CD4-positive, alpha-beta T cell treated with Interleukin-4 for 1 hour (primary cell): ENCODE measurements at regions not wholly inside any gene's neighbourhood (a gene's known extent, or its start where the extent isn't known, plus 50 kb on each side); places are given as distances from the start of the nearest gene placed in this dataset.

ENCODE experiments used
- DNase-seq, 2 donors: peaks; one replicate each; pipeline ENCODE4 v3.0.0-alpha.2; 2020 to 2022

DNA sequence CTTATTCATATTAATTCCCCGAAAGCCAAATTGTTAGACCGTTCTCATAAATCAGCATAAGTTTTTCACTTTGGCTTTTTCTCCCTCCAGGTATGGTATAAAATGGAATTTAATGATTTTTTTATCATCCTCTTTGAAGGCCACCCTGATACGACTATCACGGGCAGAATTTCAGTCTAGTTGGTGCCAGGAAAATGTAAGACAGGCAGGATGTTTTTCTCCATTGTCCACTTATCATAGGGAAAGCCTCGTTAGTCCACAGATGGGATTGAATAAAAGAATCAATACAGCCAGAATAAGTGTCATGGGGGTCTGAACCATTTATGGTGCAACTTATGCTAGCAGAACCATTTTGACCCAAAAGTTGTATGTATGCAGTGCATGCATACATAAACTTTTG is 566.0 kb upstream of the ARGLU1 start:
- DNase-seq: no peak

DNA sequence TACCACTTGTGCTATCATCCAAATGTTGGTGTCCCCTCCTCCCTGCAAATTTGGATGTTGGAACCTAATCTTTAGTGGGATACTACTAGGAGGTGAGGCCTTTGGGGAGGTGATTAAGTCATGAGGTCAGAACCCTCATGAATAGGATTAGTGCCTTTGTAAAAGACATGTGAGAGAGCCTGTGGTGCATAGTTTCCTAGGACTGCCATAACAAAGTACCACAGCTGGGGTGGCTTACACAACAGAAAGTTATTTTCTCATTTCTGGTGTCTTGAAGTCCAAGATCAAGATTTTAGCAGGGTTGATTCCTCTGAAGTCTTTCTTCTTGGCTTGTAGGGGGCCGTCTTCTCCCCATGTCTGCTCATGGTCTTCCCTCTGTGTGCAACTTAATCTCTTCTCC is 562.6 kb upstream of the ARGLU1 start:
- no peak for DNase-seq

DNA sequence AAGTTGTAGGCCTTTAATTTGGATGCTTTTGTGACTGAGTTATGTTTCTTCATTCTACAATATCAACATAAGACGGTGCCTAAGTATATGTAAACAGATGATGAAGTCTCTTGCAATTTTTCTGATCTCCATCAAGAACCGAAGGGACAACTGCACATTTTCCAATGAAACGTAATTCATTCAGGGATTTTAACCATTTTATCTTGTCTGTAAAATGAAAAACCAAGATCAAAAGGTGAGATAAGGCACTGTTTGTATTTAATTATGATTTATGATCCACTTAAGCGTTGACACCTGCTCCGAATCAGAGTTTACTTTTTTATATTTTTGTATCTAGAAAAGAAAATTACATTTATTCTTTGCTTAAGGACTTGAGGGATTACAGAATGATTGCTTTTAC is 556.8 kb upstream of the ARGLU1 start:
- DNase-seq: no peak

DNA sequence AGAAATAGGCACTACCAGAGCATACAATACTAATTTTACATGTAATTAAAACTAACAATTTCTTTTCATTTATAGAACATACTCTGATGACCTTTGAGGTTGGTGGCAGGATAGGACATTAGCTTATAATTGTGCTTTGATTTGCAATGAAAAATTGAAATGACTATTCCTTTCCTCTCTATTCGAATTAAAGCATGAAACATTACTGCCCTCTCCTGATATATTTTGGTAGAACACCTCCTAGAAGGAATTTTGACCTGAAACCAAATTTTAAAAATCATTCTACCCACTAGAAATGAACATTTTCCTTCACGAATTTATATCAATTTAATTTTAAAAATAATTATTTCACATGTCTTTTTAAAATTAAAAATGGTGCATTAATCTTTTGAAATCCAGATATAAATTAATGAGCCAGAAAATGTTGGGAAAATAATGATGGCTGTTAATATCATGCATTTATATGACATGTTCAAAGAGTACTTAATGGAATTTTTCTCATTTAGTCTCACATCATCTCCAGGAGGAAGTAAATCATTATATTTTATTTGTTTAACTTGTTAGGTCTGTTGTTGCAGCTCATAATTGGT is 556.3 kb upstream of the ARGLU1 start:
- no peak for DNase-seq

DNA sequence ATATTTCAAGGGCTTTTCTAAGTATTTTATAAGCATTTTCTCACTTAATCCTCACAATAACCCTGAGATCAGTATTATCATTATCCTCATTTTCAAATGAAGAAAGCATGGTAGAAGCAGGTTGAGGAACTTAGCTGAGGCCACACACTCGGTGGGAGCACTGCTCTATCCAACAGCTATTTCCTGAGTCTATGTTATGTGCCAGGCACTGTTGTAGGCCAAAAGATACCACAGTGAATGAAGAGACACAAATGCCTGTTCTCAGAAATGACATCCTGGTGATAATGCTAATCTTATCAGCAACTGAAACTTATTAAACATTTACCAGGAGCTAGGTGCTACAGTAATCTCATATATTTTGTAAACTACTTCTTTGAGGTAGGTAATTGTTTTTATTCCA is 553.9 kb upstream of the ARGLU1 start:
- no peak for DNase-seq

DNA sequence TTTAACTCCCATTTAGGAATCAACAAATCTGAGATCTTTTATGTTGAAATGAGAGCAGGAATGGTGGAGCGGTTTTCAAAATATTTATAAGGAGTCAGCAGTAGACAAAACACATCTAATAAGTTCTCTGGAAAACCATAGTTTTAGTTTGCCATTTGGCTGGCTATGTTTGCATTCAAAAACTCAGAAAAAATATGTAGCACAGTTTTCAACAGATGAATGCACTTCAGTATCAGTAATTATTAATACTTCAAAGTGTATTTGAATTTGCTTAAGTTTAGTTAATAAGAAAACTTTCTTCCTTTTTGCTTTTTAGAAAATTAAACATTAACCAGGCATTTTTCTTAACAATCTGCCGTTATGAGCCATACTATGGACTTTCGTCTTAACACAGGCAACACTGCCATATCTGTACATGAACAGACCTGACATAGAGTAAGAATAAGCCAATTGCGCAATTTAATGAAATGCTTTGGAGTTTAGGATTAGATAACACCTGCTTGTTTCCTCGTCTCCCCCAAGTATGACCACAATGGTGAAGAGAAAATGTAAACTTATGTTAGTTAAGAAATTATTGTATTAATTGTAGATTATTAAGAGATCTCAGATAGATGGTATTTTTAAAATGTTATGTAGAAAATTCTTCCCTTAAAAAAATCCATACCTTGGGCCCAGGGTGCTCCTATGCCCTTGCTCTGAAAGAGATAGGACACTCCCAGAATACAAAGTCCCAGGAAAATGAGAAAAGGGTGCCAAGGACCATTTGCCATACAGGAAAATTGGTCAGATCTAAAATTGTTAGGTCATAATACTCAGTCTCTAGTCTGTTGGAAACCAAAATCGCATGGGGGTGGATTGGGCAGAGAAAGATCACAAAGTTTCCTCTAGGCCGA is 552.3 kb upstream of the ARGLU1 start:
- DNase-seq: no peak

DNA sequence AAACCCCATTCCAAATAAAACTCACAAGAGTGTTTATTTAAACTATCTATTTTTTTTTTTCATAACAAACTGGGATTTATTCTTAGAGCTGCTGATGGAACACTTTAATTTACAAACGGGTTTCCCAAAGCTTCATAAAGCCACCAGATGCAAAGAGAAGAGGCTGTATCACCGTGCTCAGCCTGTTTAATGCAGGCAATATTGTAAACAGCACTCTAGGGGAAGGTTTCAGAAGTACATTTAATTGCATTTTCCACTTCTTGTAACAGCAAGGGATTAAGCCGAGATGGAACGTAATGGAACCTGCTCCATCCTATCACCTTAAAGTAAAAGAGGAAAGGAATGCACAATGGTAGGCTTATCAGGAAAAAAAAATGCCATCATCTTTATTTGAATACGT is 550.6 kb upstream of the ARGLU1 start:
- no peak for DNase-seq

DNA sequence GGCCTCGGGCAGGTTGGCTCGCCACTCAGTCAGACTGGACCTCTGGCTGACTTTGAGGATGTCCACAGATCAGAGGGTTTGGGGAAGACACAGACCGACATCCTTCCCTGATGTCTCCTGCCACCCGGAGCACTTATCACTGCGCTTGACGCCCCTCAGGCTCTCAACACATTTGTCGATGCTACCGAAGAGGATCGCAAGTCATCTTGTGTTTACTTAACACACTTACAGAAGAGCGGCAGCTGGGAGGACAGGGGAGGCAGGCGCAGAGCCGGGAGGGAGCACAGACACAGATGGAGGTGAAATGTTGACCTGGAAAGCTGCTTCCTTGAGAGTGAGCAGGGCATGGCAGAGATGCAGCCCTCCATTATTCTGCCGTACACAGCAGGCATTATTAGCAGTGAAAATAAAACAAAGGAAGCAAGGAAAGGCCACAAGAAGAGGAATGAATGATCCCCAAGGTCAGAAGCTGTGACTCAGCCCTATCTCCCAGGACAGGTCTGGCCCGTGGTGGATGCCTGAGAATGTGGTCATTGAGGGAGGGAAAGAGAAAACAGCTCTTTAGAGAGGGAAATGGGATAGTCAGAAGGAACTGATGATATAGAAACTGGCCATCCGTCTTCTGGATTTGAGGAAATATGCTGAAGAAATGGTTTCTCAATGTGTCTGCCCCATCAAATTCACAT is 549.5 kb upstream of the ARGLU1 start:
- DNase-seq: no peak

DNA sequence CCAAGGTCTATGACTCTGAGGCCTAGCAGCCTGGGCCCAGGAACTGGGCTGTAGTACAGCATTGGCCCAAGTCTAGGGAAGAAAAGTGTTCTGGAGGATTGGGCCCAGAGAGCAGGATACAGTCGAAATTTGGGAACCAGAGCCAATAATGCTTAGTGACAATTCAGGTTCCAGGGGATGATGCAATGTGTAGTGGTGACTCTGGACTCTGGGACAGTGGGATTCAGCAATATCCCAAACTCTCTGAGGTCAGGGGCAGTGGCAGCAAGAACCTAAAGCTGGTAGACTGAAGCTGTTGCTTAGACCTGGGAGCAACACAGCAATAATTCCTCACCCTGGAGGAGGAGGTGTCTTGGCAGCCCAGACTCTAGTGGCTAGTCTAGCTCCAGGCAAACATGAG is 545.5 kb upstream of the ARGLU1 start:
- no peak for DNase-seq

DNA sequence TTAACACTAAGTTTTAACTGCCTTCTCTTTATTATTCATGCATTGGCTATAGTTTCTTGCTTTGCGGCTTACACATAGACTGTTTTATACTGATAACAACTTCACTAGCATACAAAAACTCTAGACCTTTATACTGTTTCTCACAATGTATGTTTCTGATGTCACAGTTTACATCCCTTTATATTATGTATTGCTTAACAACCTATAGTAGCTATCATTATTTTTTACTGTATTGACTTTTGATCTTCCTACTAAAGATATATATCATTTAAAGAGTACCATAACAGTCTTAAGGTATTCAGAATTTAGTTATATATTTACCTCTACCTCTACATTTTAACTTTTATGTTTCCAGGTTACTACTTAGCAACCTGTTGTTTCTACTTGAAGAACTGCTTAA is 543.3 kb upstream of the ARGLU1 start:
- no peak for DNase-seq

DNA sequence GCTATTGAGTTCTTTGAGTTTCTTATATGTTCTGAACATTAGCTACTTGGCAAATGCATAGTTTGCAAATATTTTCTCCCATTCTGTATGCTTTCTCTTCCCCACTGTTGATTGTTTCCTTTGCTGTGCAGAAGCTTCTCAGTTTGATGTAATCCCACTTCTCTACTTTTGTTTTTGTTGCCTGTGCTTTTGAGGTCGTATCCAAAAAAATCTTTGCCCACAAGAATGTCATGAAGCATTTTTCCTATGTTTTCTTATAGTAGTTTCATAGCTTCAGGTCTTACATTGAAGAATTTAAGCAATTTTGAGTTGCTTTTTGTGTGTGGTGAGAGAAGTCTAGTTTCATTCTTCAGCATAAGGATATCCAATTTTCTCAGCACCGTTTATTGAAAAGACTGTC is 536.7 kb upstream of the ARGLU1 start:
- no peak for DNase-seq

DNA sequence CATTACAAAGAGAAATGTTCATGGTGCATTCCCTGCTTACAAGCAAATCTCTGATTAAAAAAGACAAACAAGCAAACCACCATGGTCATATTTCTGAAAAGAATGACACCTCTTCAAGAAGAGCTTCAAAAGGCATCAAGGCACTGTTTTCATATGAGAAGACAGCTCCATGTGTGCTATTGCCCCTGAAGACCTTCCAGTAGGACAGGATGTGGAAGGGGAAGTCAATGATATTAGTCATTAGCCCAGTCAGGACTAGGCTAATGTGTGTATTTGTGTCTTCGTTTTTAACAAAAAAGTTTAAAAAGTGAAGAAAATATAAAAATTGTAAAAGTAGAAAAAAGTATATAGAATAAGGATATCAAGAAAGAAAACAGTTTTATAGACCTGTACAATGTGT is 534.7 kb upstream of the ARGLU1 start:
- no peak for DNase-seq

DNA sequence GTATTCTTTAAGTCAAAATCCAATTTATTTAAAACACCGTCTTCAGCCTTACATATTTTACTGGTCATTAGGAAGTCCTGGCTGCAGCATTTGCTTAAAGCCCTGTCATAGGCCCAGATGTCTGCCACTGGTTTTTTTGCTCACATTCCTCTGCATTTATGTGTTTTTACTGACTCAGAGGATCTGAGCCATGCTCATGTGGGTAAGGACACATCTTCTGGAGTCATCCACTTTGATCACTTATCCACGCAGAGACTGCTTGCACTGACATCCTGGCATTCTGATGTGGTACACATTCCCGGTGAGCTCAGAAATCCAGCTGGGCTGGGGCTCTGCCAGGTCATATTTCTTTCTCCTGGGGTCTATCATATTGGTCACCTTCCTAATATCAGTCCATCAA is 531.7 kb upstream of the ARGLU1 start:
- no peak for DNase-seq

DNA sequence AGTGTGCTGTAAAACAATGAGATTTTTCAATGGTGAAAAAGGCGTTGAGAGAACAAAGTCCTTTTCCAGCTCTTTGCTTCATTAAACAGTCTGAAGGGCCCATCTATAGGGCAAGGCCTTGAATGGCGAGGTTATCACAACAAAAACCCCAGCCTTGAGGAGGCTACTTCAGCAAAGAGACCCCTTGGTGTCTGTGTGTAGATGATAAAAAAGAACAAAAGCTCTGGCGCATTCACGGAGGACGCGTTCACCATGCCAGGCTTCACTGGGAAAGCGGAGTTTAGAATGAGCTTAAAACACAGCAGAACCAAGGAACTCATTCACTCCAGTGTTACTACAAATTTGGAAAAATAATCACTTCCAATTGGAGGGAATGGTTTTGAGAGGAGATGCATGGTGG is 530.0 kb upstream of the ARGLU1 start:
- no peak for DNase-seq

DNA sequence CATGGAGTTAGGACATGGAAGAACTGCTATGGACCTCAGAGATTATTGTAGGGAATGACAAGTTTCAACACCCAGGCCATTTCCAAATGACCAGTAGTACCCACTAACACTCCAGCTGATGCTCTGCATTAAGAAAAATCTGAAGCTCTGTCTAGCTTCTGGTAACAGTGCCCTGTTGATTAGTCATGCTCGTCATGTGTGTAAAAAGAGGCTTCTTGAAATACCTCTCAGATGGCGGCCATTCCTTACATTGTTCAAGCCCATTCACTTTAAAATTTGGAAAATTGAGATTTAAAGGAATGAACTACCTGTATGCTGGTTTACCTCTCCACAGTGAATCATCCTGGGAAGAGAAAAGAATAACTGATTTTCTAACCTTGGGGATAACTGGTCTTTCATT is 527.9 kb upstream of the ARGLU1 start:
- no peak for DNase-seq

DNA sequence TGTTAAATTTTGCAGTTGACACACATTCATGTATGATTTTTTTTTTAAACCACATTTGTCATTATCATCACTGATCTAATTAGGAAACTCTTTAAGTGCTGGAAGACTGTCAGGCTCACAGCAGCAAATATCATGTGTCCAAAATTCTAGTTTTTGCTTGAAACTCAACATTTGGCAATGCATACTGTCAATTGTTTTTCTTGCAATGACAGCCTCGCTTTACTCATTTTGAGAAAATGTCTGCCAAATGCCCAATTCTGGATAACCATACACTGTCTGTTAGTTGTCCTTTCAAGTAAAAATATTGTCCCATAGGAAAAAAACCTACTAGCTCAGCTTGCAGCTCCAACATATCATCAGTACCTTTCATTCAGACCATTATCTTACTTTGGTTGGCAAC is 523.9 kb upstream of the ARGLU1 start:
- no peak for DNase-seq

DNA sequence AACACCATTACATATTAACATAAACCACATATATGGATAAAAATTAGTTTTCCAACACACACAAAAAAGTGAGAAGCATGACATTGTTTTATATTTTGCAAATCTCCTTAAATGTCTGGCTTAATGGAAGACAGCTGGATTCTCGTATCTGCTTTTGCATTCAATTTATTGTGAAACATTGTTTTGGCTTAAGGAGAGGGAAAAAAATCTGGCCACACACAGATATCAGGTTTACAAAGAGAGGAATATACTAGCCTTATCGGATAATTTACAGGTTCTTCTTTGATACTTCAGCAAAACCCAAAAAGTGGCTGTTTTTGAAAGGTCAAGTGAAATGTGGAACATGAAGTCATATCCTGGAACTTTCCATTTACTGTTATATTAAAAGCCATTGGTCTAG is 523.5 kb upstream of the ARGLU1 start:
- DNase-seq: no peak

DNA sequence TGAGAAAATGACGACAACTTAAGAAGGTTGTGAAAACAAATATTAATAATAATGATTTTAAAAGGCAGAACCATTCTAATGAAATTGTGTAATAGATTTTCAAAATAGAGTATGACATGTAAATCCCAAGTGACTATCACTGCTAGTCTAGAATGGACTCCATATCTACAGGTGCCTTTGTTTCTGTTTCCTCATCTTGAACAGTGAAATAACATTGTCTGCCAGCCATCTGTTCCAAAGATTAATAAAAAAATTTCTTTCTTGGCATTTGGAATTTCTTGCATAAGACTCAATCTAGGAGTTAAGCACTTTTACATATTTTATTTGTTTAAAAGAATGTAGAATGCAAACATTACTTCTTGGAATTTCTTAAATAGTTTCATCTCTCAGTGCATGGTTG is 520.1 kb upstream of the ARGLU1 start:
- DNase-seq: no peak

DNA sequence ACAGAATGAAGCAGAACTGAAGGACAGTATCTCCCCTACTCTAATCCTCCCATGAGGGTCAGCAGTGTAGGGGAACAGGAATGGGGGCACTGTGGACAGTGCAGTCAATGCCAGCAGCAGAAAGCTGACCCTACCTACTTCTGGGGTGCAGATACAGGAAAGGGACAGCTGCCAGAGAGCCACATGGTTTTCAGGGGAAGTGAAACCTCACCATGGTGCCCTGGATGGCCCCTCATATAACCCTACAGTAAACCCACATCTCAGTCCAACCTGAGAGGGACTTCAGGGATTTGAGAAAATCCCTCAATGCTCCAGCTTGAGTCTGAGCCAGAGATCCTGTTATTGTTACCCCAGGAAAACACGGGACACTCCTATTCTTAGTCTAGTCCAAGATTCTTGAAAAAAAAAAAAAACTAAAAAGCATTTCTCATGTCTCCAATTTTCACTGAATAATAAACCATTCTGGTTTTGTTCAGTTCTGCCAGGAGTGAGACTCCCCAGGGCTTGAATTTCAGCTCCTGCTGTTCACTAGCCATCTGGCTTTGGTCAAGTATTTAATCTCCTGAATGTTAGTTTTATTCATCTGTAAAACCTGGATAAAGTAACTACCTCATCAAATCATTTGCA is 511.6 kb upstream of the ARGLU1 start:
- no peak for DNase-seq

DNA sequence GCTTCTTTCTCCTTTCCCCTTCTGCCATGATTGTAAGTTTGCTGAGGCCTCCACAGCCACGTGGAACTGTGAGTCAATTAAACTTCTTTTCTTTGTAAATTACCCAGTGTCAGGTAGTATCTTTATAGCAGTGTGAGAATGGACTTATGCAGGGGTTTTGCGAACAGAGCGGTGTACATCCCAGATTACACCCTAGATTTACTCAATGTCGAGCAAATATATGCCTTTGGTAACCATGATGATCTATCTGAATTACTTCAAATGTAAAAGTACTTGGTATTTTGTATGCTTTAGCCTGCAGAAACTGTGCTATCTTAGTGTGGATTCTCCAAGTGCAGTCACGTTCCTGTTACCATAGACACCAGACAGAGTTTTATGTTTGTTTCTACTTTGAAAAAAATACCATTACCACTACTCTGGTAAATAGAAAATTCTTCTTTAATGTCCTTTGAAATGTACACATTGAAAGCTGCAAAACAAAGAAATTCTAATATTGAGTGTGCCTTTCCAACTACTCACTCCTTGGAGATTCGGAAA is 510.4 kb upstream of the ARGLU1 start:
- DNase-seq: no peak

DNA sequence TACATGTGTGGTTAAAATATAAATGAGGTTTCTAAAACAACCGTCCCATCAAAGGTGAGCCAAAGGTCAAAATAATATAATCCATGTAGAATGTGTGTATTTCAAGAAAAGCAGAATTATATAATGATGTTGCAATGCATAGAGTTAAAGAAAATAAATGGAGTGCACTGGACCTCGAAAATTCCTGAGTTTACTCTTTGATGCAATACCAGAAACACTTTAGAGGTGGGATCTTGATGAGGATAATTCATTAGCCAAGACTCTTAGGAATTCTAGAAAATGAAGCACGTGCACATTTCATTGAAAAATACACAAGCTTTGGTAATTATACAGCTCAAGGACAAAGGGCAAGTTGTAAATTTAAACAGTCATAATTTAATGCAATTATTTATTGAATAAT is 508.9 kb upstream of the ARGLU1 start:
- no peak for DNase-seq

DNA sequence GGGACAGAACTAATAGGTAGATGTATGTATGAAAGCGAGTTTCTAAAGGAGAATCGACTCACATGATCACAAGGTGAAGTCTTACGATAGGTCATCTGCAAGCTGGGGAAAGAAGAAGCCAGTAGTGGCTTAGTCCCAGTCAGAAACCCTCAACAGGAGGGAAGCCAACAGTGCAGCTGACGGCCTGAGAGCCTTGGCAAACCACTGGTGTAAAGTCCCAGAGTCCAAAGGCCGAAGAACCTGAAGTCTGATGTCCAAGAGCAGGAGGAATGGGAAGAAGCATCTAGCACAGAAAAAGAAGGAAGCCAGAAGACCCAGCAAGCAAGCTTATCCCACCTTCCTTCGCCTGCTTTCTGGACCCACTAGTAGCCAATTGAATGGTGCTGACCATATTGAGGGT is 507.6 kb upstream of the ARGLU1 start:
- no peak for DNase-seq

DNA sequence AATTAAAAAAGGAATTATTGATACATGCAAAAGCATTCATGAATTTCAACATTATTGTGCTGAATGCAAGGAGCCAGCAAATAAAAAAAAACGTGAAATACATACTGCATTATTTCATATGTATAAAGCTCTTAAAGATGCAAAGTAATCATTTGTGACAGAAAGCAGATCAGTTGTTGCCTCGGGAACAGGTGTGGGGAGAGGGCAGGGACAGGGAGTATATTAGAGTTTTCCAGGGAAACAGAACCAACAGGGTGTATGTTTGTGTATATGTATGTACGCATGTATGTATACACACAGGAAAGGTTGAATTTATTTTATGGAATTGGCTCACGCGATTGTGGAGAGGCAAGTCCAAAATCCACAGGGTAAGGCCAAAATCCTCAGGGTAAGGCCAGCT is 502.9 kb upstream of the ARGLU1 start:
- no peak for DNase-seq
